SK-N-SH (cell line): ENCODE measurements at regions not wholly inside any gene's neighbourhood (a gene's known extent, or its start where the extent isn't known, plus 50 kb on each side); places are given as distances from the start of the nearest gene placed in this dataset.

Experiments
- CTCF ChIA-PET: fragments of 300-600, 350-600 bp; formaldehyde crosslinking; extraction: SDS; loops from one replicate; lab custom pipeline; 2021; lab: Yijun Ruan, JAX
- POLR2A ChIA-PET: fragments of 350-600 bp; sonication (Branson Sonifier 250); formaldehyde crosslinking; extraction: SDS; loops from one replicate; lab custom pipeline; 2020; ENCODE audit warnings: antibody characterized with exemption, inconsistent platforms; lab: Yijun Ruan, JAX
- DNase-seq: peaks from one replicate; pipeline ENCODE4 v3.0.0; 2012
- H2AFZ ChIP-seq: fragments of 200-600 bp; sonication (generic); 2 replicates; pipeline ENCODE4 v1.8.1; 2016; ENCODE audit warnings: antibody characterized with exemption, mild to moderate bottlenecking, low read depth
- H3F3A ChIP-seq: fragments of 200-600 bp; sonication (generic); replicated peaks from 2 replicates; pipeline ENCODE3; 2016; ENCODE audit warnings: antibody characterized with exemption, mild to moderate bottlenecking; ENCODE audit not compliant: insufficient read depth
- H3K27ac ChIP-seq, 2 experiments: fragments of 200-500 bp in 1 of 2; fragments of 200-600 bp in 1 of 2; sonication (Bioruptor generic) in 1 of 2; sonication (generic), shearing (Covaris generic) in 1 of 2; 2 replicates each; pipeline versions ENCODE4 v1.5.1 to v1.6.1; 2014 to 2016; ENCODE audit warnings: low read depth in 2 of 2, inconsistent platforms in 1 of 2, low read length in 1 of 2, mild to moderate bottlenecking in 1 of 2, mixed read lengths in 1 of 2
- H3K27me3 ChIP-seq: fragments of 200-600 bp; sonication (generic), shearing (Covaris generic); 2 replicates; pipeline ENCODE4 v1.6.1; 2016; ENCODE audit warnings: mixed run types; ENCODE audit not compliant: insufficient read depth
- H3K36me3 ChIP-seq, 2 experiments: fragments of 200-500 bp in 1 of 2; fragments of 200-600 bp in 1 of 2; sonication (Bioruptor generic) in 1 of 2; sonication (generic) in 1 of 2; replicated peaks in 1 of 2; 2 replicates each; pipeline versions ENCODE3 to v1.5.1; 2014 to 2016; ENCODE audit warnings: low read length in 1 of 2, mild to moderate bottlenecking in 1 of 2; ENCODE audit not compliant: insufficient read depth in 2 of 2, control insufficient read depth in 1 of 2
- H3K4me1 ChIP-seq, 2 experiments: fragments of 200-500 bp in 1 of 2; fragments of 200-600 bp in 1 of 2; sonication (Bioruptor generic) in 1 of 2; sonication (generic), shearing (Covaris generic) in 1 of 2; 2 replicates each; pipeline versions ENCODE4 v1.5.1 to v1.6.1; 2014 to 2016; ENCODE audit warnings: low read depth in 1 of 2, low read length in 1 of 2, mixed run types in 1 of 2; ENCODE audit not compliant: insufficient read depth in 2 of 2, control insufficient read depth in 1 of 2
- H3K4me2 ChIP-seq: fragments of 200-600 bp; sonication (generic), shearing (Covaris generic); 2 replicates; pipeline ENCODE4 v1.6.1; 2017; ENCODE audit warnings: mixed run types
- H3K4me3 ChIP-seq, 2 experiments: fragments of 200-500 bp in 1 of 2; fragments of 200-600 bp in 1 of 2; sonication (Bioruptor generic) in 1 of 2; sonication (generic), shearing (Covaris generic) in 1 of 2; 2 replicates each; pipeline versions ENCODE4 v1.5.1 to v1.8.1; 2014 to 2016; ENCODE audit warnings: low read depth in 2 of 2, inconsistent platforms in 1 of 2, low read length in 1 of 2, mild to moderate bottlenecking in 1 of 2, mixed read lengths in 1 of 2, moderate library complexity in 1 of 2
- H3K79me2 ChIP-seq: fragments of 200-600 bp; sonication (generic); 2 replicates; pipeline ENCODE4 v1.8.1; 2017; ENCODE audit warnings: mild to moderate bottlenecking; ENCODE audit not compliant: insufficient read depth
- H3K9ac ChIP-seq: fragments of 200-600 bp; sonication (generic); 2 replicates; pipeline ENCODE4 v1.6.1; 2017; ENCODE audit warnings: mixed run types
- H3K9me2 ChIP-seq: fragments of 200-600 bp; sonication (generic); 2 replicates; pipeline ENCODE4 v1.6.1; 2017; ENCODE audit warnings: mixed run types
- H3K9me3 ChIP-seq: fragments of 200-600 bp; sonication (generic); 2 replicates; pipeline ENCODE4 v1.6.1; 2017; ENCODE audit warnings: mixed run types, mild to moderate bottlenecking, moderate library complexity
- H4K20me1 ChIP-seq: fragments of 200-600 bp; sonication (generic); 2 replicates; pipeline ENCODE4 v1.6.1; 2017; ENCODE audit warnings: mild to moderate bottlenecking, mixed run types; ENCODE audit not compliant: insufficient read depth
- CHD2 ChIP-seq: fragments of 150-350 bp; IDR thresholded peaks from 2 replicates; pipeline ENCODE4 v1.6.1; 2018; ENCODE audit warnings: low read length; ENCODE audit not compliant: partially characterized antibody
- ELF1 ChIP-seq: IDR thresholded peaks from 2 replicates; pipeline ENCODE4 v1.4.0; 2012
- EP300 ChIP-seq, 2 experiments: IDR thresholded peaks; 2 replicates each; pipeline versions ENCODE4 v1.4.0 to v1.6.1; 2012; ENCODE audit warnings: borderline replicate concordance in 1 of 2, low read depth in 1 of 2, low read length in 1 of 2
- EZH2phosphoT487 ChIP-seq: fragments of 200-600 bp; sonication (generic); IDR thresholded peaks from 2 replicates; pipeline ENCODE4 v1.6.1; 2017; ENCODE audit warnings: low read depth, mixed run types, mild to moderate bottlenecking, antibody characterized with exemption, moderate library complexity, borderline replicate concordance
- FOSL2 ChIP-seq: IDR thresholded peaks from 2 replicates; pipeline ENCODE4 v1.4.0; 2012; ENCODE audit warnings: low read depth, mild to moderate bottlenecking, moderate library complexity, borderline replicate concordance
- GABPA ChIP-seq: IDR thresholded peaks from 2 replicates; pipeline ENCODE4 v1.4.0; 2012; ENCODE audit warnings: low read depth, mild to moderate bottlenecking
- JUND ChIP-seq: IDR thresholded peaks from 2 replicates; pipeline ENCODE4 v1.4.0; 2012
- MAX ChIP-seq: IDR thresholded peaks from 2 replicates; pipeline ENCODE4 v1.4.0; 2012; ENCODE audit warnings: low read depth
- MEF2A ChIP-seq: IDR thresholded peaks from 2 replicates; pipeline ENCODE4 v1.4.0; 2012; ENCODE audit warnings: low read depth, borderline replicate concordance
- NFIC ChIP-seq: IDR thresholded peaks from 2 replicates; pipeline ENCODE4 v1.4.0; 2012; ENCODE audit warnings: borderline replicate concordance
- NRF1 ChIP-seq: IDR thresholded peaks from 2 replicates; pipeline ENCODE4 v1.6.1; 2012; ENCODE audit warnings: low read depth, mild to moderate bottlenecking, low read length
- PBX3 ChIP-seq: IDR thresholded peaks from 2 replicates; pipeline ENCODE4; 2012
- POLR2AphosphoS5 ChIP-seq: IDR thresholded peaks from 2 replicates; pipeline ENCODE4 v1.6.1; 2012; ENCODE audit warnings: low read depth, low read length
- RCOR1 ChIP-seq: fragments of 150-350 bp; IDR thresholded peaks from 2 replicates; pipeline ENCODE4 v1.6.1; 2017; ENCODE audit warnings: antibody characterized with exemption, low read length
- RXRA ChIP-seq: IDR thresholded peaks from 2 replicates; pipeline ENCODE4 v1.4.0; 2012; ENCODE audit warnings: low read depth, mild to moderate bottlenecking, borderline replicate concordance
- SIN3A ChIP-seq: IDR thresholded peaks from 2 replicates; pipeline ENCODE4 v1.6.1; 2012; ENCODE audit warnings: low read depth, mild to moderate bottlenecking, low read length, moderate library complexity, borderline replicate concordance
- SMC3 ChIP-seq: IDR thresholded peaks from 2 replicates; pipeline ENCODE4 v1.6.1; 2012; ENCODE audit warnings: low read depth, low read length, improper control_type of control experiment
- TAF1 ChIP-seq: IDR thresholded peaks from 2 replicates; pipeline ENCODE4 v1.6.1; 2012; ENCODE audit warnings: low read depth, mild to moderate bottlenecking, low read length, moderate library complexity, borderline replicate concordance
- TCF12 ChIP-seq: IDR thresholded peaks from 2 replicates; pipeline ENCODE4 v1.4.0; 2012
- TEAD4 ChIP-seq: IDR thresholded peaks from 2 replicates; pipeline ENCODE4 v1.4.0; 2012; ENCODE audit warnings: mild to moderate bottlenecking, borderline replicate concordance; ENCODE audit not compliant: insufficient read depth
- YY1 ChIP-seq: IDR thresholded peaks from 2 replicates; pipeline ENCODE4 v1.4.0; 2012; ENCODE audit warnings: low read depth, mild to moderate bottlenecking
- ZBTB33 ChIP-seq: IDR thresholded peaks from 2 replicates; pipeline ENCODE4 v1.4.0; 2012; ENCODE audit warnings: low read depth, borderline replicate concordance
- WGBS: methylation state at CpG from one replicate; pipeline ENCODE4 v1.1.6; 2017; ENCODE audit warnings: low lambda C conversion rate; 5-methylcytosine and 5-hydroxymethylcytosine counted together

GRCh38 chr15:87368511-87368910 is 888.0 kb downstream of the NTRK3 start:
- H3F3A ChIP-seq, result peaks cover 22% of the 10 kb centered on the region
- H3K27ac ChIP-seq, result peak overlapping the region in 1 of 2 experiments; percentile 80; a peak in 2 of 4 replicates
- WGBS, result 67% methylated on average over 2 of the region's 2 CpGs
- H3K4me2 ChIP-seq, result no peak overlapping the region
- H3K9me3 ChIP-seq, result no peaks in the 10 kb centered on the region
- peak overlapping the region; percentile 51; the same call in 1 of the 2 replicates for H3K9ac ChIP-seq
- no peak for DNase-seq
- H3K27me3 ChIP-seq, result no peaks in the 10 kb centered on the region
- ChIA-PET POLR2A (no interaction called here), CTCF (no interaction called here)
- TF ChIP-seq MAX, result no peak
- TF ChIP-seq SMC3, result no peak
- no peak for TF ChIP-seq NRF1
- no peak for TF ChIP-seq YY1
- TF ChIP-seq SIN3A, result no peak
- no peak for TF ChIP-seq CHD2
- TF ChIP-seq TAF1, result no peak
- no peak for TF ChIP-seq ZBTB33
- TF ChIP-seq PBX3, result no peak
- TF ChIP-seq RXRA, result no peak
- no peak for TF ChIP-seq POLR2AphosphoS5
- TF ChIP-seq TEAD4, result no peak
- TF ChIP-seq EZH2phosphoT487, result no peak
- TF ChIP-seq GABPA, result no peak
- H4K20me1 ChIP-seq, result no peaks in the 10 kb centered on the region
- peak overlapping the region; percentile 47; the same call in 1 of the 2 replicates for H2AFZ ChIP-seq
- H3K4me1 ChIP-seq, result peaks cover 0 to 18% of the 10 kb centered on the region in 2 experiments; a peak in 1 of 4 replicates
- no peaks in the 10 kb centered on the region for H3K9me2 ChIP-seq
- H3K4me3 ChIP-seq, result no peak overlapping the region
- H3K36me3 ChIP-seq, result no peaks in the 10 kb centered on the region
- no peaks in the 10 kb centered on the region for H3K79me2 ChIP-seq

- WGBS, result 39% methylated on average over 2 of the region's 2 CpGs
- Histone ChIP-seq H3K9me2 (no peaks in the 10 kb centered on the region), H2AFZ (0 out of 2 replicates have a peak overlapping the region, but pooled peaks have one; percentile 17), H3K27me3 (no peaks in the 10 kb centered on the region), H3K36me3 (no peaks in the 10 kb centered on the region), H4K20me1 (no peaks in the 10 kb centered on the region), H3K4me2 (peak overlapping the region; percentile 36), H3K4me3 (no peak overlapping the region), H3K4me1 (peaks cover 0 to 18% of the 10 kb centered on the region in 2 experiments; a peak in 1 of 4 replicates), H3K9me3 (no peaks in the 10 kb centered on the region), H3F3A (peaks cover 18% of the 10 kb centered on the region), H3K79me2 (no peaks in the 10 kb centered on the region), H3K9ac (no peak overlapping the region; the same call in 1 of the 2 replicates), H3K27ac (peak overlapping the region in 1 of 2 experiments; percentile 55; a peak in 2 of 4 replicates)
- ChIA-PET CTCF (no interaction called here), POLR2A (no interaction called here)
- no peak for DNase-seq
- TF ChIP-seq FOSL2 (peak; percentile 26; the same call in 1 of the 2 replicates), TCF12 (peak; percentile 58), ELF1 (peak; percentile 12; the same call in 1 of the 2 replicates), RCOR1 (no peak), MEF2A (no peak), NFIC (peak; percentile 53; the same call in 1 of the 2 replicates), PBX3 (0 out of 2 replicates have a peak, but pooled peaks have one; percentile 39), JUND (peak; percentile 33; the same call in 1 of the 2 replicates), EP300 (IDR thresholded peaks at IDR 0.05; ENCODE audit: borderline replicate concordance in 1 of 2, low read depth in 1 of 2, low read length in 1 of 2) (peak in 1 of 2 experiments; percentile 48; a peak in 1 of 4 replicates)
Measured at GRCh38 chr15:87365186-87365585, 891.4 kb downstream of the NTRK3 start.
